NCI-H2196 treated with DMSO at 0.1 percent for 48 hours (cell line): ENCODE measurements at regions not wholly inside any gene's neighbourhood (a gene's known extent, or its start where the extent isn't known, plus 50 kb on each side); places are given as distances from the start of the nearest gene placed in this dataset.

Experiments
- DNase-seq: peaks from one replicate; lab custom pipeline; 2025; ENCODE audit not compliant: unreplicated experiment; lab: John Stamatoyannopoulos, UW

GRCh38 chr3:107904536-107905066 is 186.2 kb downstream of the CD47 start:
- no peak for DNase-seq

- no peak for DNase-seq
Measured at GRCh38 chr3:107899990-107900651, 190.7 kb downstream of the CD47 start.

- no peak for DNase-seq
Measured at GRCh38 chr3:107897471-107898061, 193.3 kb downstream of the CD47 start.

- no peak for DNase-seq
Measured at GRCh38 chr3:107894998-107895397, 195.8 kb downstream of the CD47 start.

GRCh38 chr3:107892955-107893624 is 197.7 kb downstream of the CD47 start:
- DNase-seq = no peak

GRCh38 chr3:107884719-107885460 is 205.9 kb downstream of the CD47 start:
- no peak for DNase-seq

- DNase-seq = no peak
Measured at GRCh38 chr3:107884028-107884427, 206.8 kb downstream of the CD47 start.

- no peak for DNase-seq
Measured at GRCh38 chr3:107882881-107883280, 207.9 kb downstream of the CD47 start.

GRCh38 chr3:107882261-107882660 is 208.6 kb downstream of the CD47 start:
- no peak for DNase-seq

GRCh38 chr3:107881509-107881908 is 209.3 kb downstream of the CD47 start:
- DNase-seq = no peak

- DNase-seq = no peak
Measured at GRCh38 chr3:107880702-107881101, 210.1 kb downstream of the CD47 start.

GRCh38 chr3:107877936-107878335 is 212.9 kb downstream of the CD47 start:
- DNase-seq = no peak

- DNase-seq = no peak
Measured at GRCh38 chr3:107870943-107871638, 219.7 kb downstream of the CD47 start.

- no peak for DNase-seq
Measured at GRCh38 chr3:107870096-107870495, 220.7 kb downstream of the CD47 start.

GRCh38 chr3:107868449-107868848 is 222.4 kb downstream of the CD47 start:
- DNase-seq = no peak

GRCh38 chr3:107861904-107862303 is 228.9 kb downstream of the CD47 start:
- DNase-seq = no peak

- no peak for DNase-seq
Measured at GRCh38 chr3:107861422-107861821, 229.4 kb downstream of the CD47 start.
